HG02588 (cell line): ENCODE measurements at regions not wholly inside any gene's neighbourhood (a gene's known extent, or its start where the extent isn't known, plus 50 kb on each side); places are given as distances from the start of the nearest gene placed in this dataset.

Experiments
- ATAC-seq: cut with Tn5 transposase; IDR thresholded peaks from one replicate; pipeline ENCODE4 v1.9.1; 2021; ENCODE audit warnings: mild to moderate bottlenecking, moderate library complexity; ENCODE audit not compliant: unreplicated experiment

DNA sequence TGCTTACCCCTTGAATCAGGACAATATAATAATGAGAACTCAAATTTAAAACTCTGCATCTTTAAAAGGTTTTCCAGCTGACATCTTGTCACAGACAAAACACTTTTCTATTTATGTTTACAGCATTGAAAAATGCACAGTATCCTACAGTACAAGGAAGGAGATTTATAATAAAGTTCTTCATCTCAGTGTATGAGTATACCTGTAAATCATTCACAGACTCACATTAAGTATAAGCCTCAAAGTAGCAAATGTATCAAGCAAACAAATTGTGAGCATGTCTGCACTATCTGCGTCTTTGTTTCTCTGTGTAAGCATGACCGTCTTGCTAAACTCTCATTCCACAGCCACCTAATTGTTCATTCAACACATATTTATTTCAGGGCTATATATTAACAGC is 52.8 kb downstream of the PPP1R2C start:
- ATAC-seq = no peak

- ATAC-seq = no peak
Measured at GRCh38 chrX:42720209-42720608, 57.8 kb downstream of the PPP1R2C start.

GRCh38 chrX:42715701-42716262 is 62.2 kb downstream of the PPP1R2C start:
- ATAC-seq = no peak

GRCh38 chrX:42714981-42715700 is 62.8 kb downstream of the PPP1R2C start:
- ATAC-seq = peak; percentile 57

DNA sequence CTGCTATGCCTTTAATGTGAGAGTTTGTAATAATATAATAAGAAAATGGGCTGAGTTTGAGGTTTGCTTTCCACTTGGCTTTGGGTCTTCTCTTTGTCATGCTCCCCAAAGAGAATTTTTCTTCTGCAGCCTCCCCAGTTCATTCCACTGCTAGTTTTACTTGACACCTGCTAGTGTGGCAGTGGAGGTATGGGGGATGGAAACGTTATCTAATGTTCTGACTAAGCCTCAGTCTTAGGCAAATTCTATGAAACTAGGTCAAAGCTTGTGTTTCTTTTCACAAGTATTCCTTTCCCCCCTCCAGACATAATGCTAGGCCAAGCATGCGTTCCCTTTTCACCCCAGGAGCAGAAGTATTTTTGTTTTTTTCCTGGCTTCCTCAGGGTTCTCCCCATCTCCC is 67.5 kb downstream of the PPP1R2C start:
- no peak for ATAC-seq

DNA sequence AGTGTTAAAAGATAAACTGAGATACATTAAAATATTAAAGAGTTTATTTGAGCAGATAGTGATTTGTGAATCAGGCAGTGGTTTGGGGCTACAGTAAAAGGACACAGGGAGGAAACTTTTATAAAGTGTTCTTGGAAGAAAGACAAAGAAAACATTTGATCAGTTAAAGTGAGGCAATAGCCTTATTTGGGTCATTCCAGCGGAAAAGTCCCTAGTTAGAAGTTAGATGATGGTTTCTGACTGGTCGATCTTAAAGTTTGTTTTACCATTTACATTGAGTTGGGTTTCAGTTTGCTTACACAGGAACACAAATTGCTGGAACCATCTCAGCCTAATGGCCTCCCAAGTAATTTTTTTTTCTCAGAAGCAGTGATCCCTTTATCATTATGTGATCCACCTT is 69.7 kb downstream of the PPP1R2C start:
- no peak for ATAC-seq

DNA sequence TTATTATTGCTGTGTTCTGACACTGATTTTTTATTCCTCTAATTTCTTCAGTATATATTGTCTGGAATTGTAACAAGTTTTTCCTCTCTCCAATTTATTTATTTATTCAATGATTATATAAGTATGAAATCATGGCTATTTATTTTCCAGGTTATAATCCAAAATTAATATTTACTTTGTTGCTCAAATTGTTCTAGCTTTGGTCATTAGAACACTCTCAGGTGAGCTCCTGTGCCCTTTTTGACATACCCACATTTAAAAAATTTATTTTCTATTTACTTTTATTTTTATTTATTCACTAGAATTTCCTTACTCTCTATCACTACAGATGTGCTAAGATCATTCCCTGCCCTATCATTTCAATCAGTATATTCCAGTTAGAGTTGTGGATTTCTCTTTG is 70.2 kb downstream of the PPP1R2C start:
- no peak for ATAC-seq

DNA sequence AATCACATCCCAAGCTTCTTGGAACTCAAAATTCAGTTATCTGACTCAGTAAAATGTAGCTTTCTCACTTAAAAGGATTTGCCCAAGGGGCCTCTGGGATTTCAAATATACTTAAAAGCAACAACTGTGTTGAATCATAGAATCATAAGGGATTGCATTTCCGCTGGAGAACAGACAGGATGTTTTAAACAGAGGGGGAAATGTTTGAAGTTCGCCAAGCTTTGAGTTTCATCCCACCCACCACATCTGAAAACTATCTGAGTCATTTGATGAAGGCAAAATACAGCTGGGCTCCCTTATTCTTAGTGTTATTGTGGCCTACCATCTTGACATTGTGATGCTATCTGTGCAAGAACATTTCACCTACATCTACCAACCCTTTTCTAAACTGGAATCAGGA is 73.5 kb downstream of the PPP1R2C start:
- no peak for ATAC-seq

DNA sequence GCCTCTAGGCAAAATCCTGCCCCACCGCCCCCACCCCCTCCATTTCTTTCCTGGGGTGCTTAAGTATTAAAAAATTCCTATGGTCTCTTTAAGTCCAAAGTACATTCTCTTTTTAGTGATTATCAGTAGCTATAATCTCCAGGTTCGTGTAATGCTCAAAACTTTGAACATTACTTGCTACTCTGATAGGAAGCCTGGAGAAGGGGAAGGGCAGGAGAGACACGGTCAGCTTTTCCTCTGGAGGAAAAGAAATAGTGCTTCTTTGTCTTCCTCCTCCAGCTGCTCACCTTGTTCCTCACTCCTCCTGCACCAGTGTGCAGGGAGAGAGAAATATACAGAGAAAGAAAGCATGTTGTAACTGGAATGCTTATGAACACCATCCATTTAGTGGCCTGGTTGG is 80.4 kb downstream of the PPP1R2C start:
- no peak for ATAC-seq

GRCh38 chrX:42696536-42697124 is 81.3 kb downstream of the PPP1R2C start:
- no peak for ATAC-seq

DNA sequence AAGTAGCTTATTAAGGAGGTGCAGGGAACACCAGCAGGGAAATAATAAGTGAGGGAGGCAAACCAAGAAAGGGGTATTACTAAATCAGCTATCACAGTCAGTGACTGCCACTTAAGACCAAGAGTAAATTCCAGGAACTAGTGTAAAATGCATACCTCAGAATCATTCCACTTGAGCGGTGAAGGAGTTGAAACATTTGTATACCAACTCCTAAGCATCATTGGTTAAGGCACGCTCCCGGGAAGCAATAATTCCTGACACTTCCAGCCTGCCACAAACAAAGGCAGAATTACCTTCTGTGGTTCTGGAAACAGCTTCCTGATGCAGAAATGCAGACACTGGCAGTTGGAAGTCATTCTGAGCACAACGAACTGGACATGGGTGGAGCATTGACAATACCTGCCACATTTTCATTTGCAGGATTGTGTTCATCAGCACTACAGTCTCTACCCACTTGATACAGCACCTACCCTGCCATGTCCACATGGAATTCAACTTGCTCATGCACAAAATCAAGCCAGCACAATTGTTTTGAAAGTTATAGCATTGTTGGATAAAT is 82.1 kb downstream of the PPP1R2C start:
- no peak for ATAC-seq

GRCh38 chrX:42694260-42694815 is 83.6 kb downstream of the PPP1R2C start:
- ATAC-seq = no peak

GRCh38 chrX:42691196-42691595 is 86.8 kb downstream of the PPP1R2C start:
- no peak for ATAC-seq

- no peak for ATAC-seq
Measured at GRCh38 chrX:42686706-42687105, 91.3 kb downstream of the PPP1R2C start.

- no peak for ATAC-seq
Measured at GRCh38 chrX:42686296-42686695, 91.7 kb downstream of the PPP1R2C start.

GRCh38 chrX:42684065-42684464 is 93.9 kb downstream of the PPP1R2C start:
- ATAC-seq = no peak

DNA sequence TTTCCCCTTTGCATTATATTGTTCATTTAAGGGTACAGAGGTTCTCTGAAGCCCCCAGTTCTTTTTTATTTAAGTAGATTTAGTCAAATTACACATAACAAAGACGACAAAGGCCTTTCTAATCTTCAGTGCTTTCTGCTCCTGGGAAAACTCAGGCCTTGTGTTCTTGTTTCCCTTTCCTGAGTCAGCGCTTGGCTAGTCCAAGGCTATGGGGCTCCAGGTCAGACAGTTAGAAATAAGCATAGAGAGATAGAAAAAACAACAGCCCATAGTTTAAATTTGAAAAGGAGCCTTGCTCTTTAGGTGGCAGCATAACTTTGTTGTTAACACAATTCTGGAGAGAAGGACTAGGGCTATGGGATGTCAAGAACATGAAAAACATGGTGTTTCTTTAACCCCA is 97.3 kb downstream of the PPP1R2C start:
- ATAC-seq = no peak

GRCh38 chrX:42678133-42678532 is 99.8 kb downstream of the PPP1R2C start:
- ATAC-seq = no peak

- no peak for ATAC-seq
Measured at GRCh38 chrX:42673301-42673810, 104.6 kb downstream of the PPP1R2C start.

DNA sequence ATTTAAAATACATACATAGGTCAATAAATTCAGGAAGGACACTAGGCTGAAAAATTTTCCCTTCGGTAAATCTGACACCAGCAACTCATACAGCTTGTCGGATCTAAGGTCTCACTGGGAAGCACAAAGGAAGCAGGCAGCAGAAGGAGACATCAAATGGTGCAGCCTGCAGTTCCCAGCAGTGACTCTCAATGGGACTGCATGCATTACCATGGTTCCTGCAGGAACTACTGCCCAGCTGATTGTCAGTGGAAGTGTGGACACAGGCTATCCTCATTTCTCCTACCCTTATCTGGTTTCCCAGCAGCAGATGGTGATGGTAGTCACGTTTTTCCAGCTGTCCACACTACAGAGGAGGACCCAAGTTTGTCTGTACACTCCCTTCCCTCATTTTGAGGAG is 113.3 kb downstream of the PPP1R2C start:
- ATAC-seq = no peak

GRCh38 chrX:42628471-42628870 is 149.5 kb downstream of the PPP1R2C start:
- ATAC-seq = no peak

DNA sequence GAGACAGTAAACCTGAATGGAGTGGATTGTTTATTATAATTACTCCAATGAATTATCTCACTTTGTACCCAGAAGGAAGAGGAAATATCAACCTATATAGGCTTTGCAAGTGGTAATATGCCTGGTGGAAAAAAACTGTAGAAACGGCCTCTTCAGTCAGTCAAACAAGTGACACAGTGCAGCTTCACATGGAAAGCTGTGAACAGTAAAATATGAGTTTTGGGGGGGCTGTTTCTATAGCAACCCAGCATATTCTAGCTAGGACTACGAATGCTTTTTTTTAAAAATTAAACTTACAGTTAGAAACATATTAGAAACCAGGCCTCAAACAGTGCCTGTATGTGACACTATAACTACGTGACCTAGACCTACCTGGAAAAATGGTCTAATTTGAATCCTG is 150.1 kb downstream of the PPP1R2C start:
- no peak for ATAC-seq
